Tibial nerve (tissue), 4 donors: ENCODE measurements at regions not wholly inside any gene's neighbourhood (a gene's known extent, or its start where the extent isn't known, plus 50 kb on each side); places are given as distances from the start of the nearest gene placed in this dataset.

Experiments
- DNase-seq, 2 donors: peaks; one replicate each; pipeline ENCODE4 v3.0.0-alpha.2; 2019; ENCODE audit warnings: low spot score in 2 of 2
- H3K27ac ChIP-seq, 4 donors: fragments of 200-600 bp; sonication (generic) in 3 of 4; one replicate each; pipeline ENCODE4 v1.5.1; 2017 to 2019; ENCODE audit warnings: mild to moderate bottlenecking in 1 of 4
- H3K27me3 ChIP-seq, 2 donors: fragments of 200-600 bp; sonication (generic) in 1 of 2; one replicate each; pipeline versions ENCODE4 v1.5.1 to v1.6.0; 2017 to 2019
- H3K36me3 ChIP-seq, 3 donors: fragments of 200-600 bp; sonication (generic); one replicate each; pipeline ENCODE4 v1.5.1; 2018 to 2019
- H3K4me1 ChIP-seq, 4 donors: fragments of 200-600 bp; sonication (generic) in 3 of 4; one replicate each; pipeline ENCODE4 v1.5.1; 2017 to 2019
- H3K4me3 ChIP-seq, 4 donors: fragments of 200-600 bp; sonication (generic) in 3 of 4; one replicate each; pipeline ENCODE4 v1.5.1; 2017 to 2019; ENCODE audit warnings: mild to moderate bottlenecking in 1 of 4, moderate library complexity in 1 of 4
- H3K9me3 ChIP-seq, 4 donors: fragments of 200-600 bp; sonication (generic) in 3 of 4; one replicate each; pipeline ENCODE4 v1.5.1; 2017 to 2019
- EP300 ChIP-seq, 2 donors: sonication (generic); formaldehyde crosslinking; IDR thresholded peaks; one replicate each; pipeline ENCODE4 v1.6.1; 2017; ENCODE audit warnings: antibody characterized with exemption in 2 of 2, mild to moderate bottlenecking in 1 of 2
- POLR2A ChIP-seq, 2 donors: fragments of 450-650 bp; IDR thresholded peaks; one replicate each; pipeline ENCODE4 v1.6.1; 2017; ENCODE audit warnings: antibody characterized with exemption in 2 of 2, mild to moderate bottlenecking in 2 of 2, moderate library complexity in 2 of 2
- WGBS, 2 donors: methylation state at CpG; one replicate each; pipeline ENCODE4 v1.1.5; 2018; 5-methylcytosine and 5-hydroxymethylcytosine counted together
- TF ChIP-seq, protein P1 (sequence below), 5 experiments: fragments of 200-600 bp in 3 of 5; fragments of 450-650 bp in 2 of 5; sonication (generic) in 3 of 5; IDR thresholded peaks; one replicate each; pipeline ENCODE4 v1.5.1; 2016 to 2019; ENCODE audit warnings: antibody characterized with exemption in 5 of 5, mild to moderate bottlenecking in 3 of 5, moderate library complexity in 2 of 5

DNA sequence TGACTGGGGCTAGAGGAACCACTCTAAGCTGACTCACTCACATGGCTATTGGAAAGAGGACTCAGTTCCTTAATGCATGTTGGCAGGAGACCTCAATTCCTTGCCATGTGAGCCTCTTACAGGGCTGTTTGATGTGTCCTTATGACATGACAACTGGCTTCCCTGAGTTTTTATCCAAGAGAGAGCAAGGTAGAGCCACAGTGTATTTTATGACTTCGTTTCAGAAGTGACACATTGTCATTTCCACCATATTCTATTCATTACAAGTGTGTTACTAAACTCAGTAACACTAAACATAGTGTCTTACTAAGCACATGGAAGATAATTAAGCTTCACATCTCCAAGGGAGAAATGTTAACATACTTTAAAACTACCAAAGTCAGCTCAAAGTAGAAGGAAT is 98.2 kb downstream of the ZNF777 start:
- Histone ChIP-seq H3K27me3 (no peaks in the 10 kb centered on the region), H3K4me3 (no peak overlapping the region), H3K36me3 (no peaks in the 10 kb centered on the region), H3K9me3 (peaks cover 0 to 64% (median 0%) of the 10 kb centered on the region in 4 donors), H3K4me1 (no peaks in the 10 kb centered on the region), H3K27ac (no peak overlapping the region)
- DNase-seq = no peak
- TF ChIP-seq POLR2A (IDR thresholded peaks at IDR 0.05) (no peak), EP300 (IDR thresholded peaks at IDR 0.05) (no peak)
- TF ChIP-seq, protein P1, sequence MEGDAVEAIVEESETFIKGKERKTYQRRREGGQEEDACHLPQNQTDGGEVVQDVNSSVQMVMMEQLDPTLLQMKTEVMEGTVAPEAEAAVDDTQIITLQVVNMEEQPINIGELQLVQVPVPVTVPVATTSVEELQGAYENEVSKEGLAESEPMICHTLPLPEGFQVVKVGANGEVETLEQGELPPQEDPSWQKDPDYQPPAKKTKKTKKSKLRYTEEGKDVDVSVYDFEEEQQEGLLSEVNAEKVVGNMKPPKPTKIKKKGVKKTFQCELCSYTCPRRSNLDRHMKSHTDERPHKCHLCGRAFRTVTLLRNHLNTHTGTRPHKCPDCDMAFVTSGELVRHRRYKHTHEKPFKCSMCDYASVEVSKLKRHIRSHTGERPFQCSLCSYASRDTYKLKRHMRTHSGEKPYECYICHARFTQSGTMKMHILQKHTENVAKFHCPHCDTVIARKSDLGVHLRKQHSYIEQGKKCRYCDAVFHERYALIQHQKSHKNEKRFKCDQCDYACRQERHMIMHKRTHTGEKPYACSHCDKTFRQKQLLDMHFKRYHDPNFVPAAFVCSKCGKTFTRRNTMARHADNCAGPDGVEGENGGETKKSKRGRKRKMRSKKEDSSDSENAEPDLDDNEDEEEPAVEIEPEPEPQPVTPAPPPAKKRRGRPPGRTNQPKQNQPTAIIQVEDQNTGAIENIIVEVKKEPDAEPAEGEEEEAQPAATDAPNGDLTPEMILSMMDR (IDR thresholded peaks at IDR 0.05) = no peak
- WGBS, 2 donors = 10 to 13% methylated on average over 1 of the region's 1 CpG

DNA sequence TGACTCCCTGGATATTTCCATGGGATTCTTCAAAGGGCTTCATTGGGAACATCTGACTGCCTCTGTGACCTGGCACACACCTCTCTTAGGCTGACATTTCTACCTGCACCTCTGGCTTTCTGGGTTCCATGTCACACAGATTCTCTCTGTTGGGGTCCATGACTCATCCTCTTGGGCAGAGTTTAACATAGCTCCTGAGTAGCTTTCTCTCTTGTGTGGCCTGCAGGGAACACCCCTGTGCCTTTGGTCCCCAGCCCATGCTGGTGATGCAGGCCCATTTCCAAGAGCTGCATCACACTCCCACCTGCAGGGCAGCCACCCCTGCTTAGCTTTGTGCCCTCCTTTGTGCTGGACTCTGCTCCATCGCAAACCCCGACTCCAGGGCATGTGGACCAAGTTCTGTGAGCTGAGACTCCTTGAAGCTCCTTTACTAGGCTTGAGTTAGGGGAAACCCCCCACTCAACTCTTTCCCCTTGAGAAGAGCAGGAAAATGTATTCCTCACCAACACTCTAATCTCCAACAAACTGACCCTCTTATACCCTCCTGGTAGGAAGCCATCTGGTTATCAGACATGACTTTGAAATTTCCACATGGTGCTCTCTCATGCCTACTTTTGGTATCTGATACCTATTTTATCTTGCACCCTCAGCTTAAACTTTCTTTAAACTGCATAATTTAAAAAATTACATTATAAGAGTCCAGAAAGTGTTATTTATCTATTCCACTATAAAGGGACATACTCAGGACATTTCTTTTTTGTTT is 93.3 kb downstream of the ZNF777 start:
- peaks cover 0 to 29% (median 0%) of the 10 kb centered on the region in 4 donors for H3K9me3 ChIP-seq
- 90 to 94% methylated on average over 2 of the region's 2 CpGs for WGBS, 2 donors
- no peak overlapping the region for H3K4me3 ChIP-seq
- DNase-seq = no peak
- no peak for TF ChIP-seq EP300 (IDR thresholded peaks at IDR 0.05)
- TF ChIP-seq POLR2A (IDR thresholded peaks at IDR 0.05) = no peak
- TF ChIP-seq, protein P1 (IDR thresholded peaks at IDR 0.05) = no peak
- no peak overlapping the region for H3K27ac ChIP-seq
- no peaks in the 10 kb centered on the region for H3K4me1 ChIP-seq
- H3K27me3 ChIP-seq = no peaks in the 10 kb centered on the region
- no peaks in the 10 kb centered on the region for H3K36me3 ChIP-seq

DNA sequence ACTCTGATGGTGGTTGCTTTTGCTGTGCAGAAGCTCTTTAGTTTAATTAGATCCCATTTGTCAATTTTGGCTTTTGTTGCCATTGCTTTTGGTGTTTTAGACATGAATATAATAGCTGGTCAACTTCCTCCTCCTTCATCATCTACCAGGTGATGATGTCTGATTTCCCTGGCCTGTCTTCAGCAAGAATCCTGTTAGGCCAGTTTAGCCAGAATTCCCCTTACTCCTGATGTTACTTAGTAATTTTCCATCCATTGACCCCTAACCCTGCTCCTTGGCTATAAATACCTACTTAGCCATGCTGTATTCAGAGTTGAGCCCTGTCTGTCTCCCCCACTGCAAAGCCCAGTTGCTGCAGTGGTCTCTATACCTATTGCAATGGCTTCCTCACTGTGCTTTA is 91.4 kb downstream of the ZNF777 start:
- Histone ChIP-seq H3K4me3 (no peak overlapping the region), H3K9me3 (peaks cover 0 to 21% (median 0%) of the 10 kb centered on the region in 4 donors), H3K27me3 (no peaks in the 10 kb centered on the region), H3K36me3 (no peaks in the 10 kb centered on the region), H3K27ac (no peak overlapping the region), H3K4me1 (no peaks in the 10 kb centered on the region)
- DNase-seq = no peak
- TF ChIP-seq EP300 (IDR thresholded peaks at IDR 0.05) (no peak), POLR2A (IDR thresholded peaks at IDR 0.05) (no peak)
- TF ChIP-seq, protein P1 (IDR thresholded peaks at IDR 0.05) = no peak

DNA sequence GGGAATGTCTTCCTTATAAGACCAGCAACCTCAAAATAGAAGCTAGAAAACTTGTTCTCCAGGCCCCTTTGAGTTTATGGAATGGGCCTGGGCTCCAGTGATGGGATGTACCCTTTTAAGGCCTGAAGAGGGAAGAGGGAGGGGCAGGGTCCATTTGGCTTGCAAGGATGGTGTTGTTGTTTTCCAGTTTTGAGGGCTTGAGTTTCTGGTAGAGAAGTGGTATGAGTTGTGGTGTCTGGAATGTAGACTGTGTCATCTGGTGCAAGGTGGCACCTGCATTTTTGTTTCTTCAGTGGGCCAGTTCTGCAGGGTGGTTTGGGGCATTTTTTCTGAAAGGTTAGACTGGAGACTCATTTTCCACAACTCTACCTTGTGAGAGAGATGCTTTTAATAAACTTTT is 90.1 kb downstream of the ZNF777 start:
- H3K27me3 ChIP-seq = no peaks in the 10 kb centered on the region
- DNase-seq = no peak
- TF ChIP-seq, protein P1 (IDR thresholded peaks at IDR 0.05) = no peak
- no peak for TF ChIP-seq POLR2A (IDR thresholded peaks at IDR 0.05)
- TF ChIP-seq EP300 (IDR thresholded peaks at IDR 0.05) = no peak
- no peaks in the 10 kb centered on the region for H3K4me1 ChIP-seq
- H3K9me3 ChIP-seq = peaks cover 0 to 13% (median 0%) of the 10 kb centered on the region in 4 donors
- no peaks in the 10 kb centered on the region for H3K36me3 ChIP-seq
- H3K27ac ChIP-seq = no peak overlapping the region
- no peak overlapping the region for H3K4me3 ChIP-seq

DNA sequence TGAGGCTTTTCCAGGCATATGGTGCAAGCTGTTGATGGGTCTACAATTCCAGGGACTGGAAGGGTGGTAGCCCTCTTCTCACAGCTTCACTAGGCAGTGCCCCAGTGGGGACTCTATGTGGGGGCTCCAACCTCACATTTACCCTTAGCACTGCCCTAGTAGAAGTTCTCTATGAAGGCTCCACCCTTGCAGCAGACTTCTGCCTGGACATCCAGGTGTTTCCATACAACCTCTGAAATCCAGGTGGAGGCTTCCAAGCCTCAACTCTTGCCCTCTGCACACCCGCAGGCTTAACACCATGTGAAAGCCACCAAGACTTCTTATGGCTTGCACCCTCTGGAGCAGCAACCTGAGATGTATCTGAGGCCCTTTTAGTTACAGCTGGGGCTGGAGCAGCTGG is 87.8 kb downstream of the ZNF777 start:
- no peaks in the 10 kb centered on the region for H3K27me3 ChIP-seq
- no peaks in the 10 kb centered on the region for H3K36me3 ChIP-seq
- H3K4me1 ChIP-seq = no peaks in the 10 kb centered on the region
- no peak overlapping the region for H3K27ac ChIP-seq
- H3K9me3 ChIP-seq = peaks cover 0 to 18% (median 0%) of the 10 kb centered on the region in 4 donors
- TF ChIP-seq, protein P1 (IDR thresholded peaks at IDR 0.05) = no peak
- TF ChIP-seq EP300 (IDR thresholded peaks at IDR 0.05) (no peak), POLR2A (IDR thresholded peaks at IDR 0.05) (no peak)
- WGBS, 2 donors = 70 to 91% methylated on average over 1 of the region's 1 CpG
- no peak for DNase-seq
- H3K4me3 ChIP-seq = no peak overlapping the region
